AG20443 (cell line): ENCODE measurements at regions not wholly inside any gene's neighbourhood (a gene's known extent, or its start where the extent isn't known, plus 50 kb on each side); places are given as distances from the start of the nearest gene placed in this dataset.

ENCODE experiments used
- DNase-seq: peaks from one replicate; pipeline ENCODE4 v3.0.0; 2012; ENCODE audit warnings: low spot score, mixed read lengths

DNA sequence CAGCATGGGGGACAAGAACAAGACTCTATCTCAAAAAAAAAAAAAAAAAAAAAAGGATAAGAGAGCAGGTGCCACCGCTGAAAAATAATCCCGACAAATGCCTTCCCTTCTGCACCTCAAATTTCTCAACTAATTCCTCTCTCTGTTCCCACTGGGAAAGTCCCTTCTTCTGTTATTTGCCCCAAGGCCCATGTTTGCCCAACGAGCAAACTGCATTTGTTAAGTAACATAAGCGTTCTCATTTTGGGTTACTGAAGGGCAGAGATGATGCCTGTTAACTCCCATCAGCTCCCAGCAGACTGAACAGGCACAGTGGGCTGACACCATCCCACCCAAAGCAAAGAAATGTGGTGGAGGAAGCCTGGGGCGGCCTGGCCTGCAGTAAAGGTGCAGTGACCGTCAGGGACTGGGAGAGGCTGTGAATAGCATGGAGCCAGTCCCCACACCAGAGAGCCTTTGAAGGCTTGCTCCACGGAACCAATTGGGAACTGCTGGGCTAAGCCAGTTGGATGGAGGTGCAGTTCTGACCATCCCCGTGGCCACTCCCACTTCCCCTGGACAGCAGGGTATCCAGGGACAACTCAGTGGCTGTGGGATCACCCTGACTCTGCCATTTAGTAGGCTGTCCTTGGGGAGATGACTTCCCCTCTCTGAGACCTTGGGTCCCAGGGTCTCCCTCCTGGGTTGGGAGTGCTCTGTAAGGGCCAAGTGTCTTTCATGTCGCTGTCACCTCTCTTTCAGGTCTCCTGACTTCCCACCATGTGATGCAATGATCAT lies 149.7 kb upstream of the IER5L start:
- DNase-seq = no peak

- no peak for DNase-seq
Measured at GRCh38 chr9:129326061-129327005, 148.3 kb upstream of the IER5L start.

DNA sequence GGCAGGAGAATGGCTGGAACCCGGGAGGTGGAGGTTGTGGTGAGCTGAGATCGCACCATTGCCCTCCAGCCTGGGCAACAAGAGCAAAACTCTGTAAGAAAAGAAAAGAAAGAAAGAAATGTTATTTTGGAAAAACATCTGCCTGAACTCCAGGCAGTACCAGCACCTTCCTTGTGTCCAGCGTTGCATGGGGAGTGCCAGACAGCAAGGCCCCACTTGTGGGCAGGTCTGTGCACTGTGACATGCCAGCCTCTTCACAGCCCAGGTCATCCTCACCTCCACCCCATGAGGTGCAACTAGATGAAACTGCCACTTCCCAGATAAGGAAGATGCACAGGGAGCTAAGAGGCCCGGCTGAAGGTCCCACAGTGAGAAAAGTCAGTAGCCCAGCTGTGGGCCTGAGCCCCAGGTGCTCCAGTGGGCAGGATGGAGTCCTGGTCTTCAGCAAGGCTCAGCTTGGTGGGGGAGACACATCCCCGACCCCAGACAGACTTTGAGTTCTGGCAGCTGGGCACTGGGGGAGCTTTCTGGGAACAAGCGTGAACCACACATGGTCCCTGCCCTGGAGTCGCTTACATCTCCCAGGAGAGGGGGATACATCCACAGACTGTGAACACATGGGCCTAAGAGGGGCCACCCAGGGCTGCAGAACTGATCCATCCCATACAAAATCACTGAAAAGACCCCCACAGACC lies 146.9 kb upstream of the IER5L start:
- DNase-seq = no peak

GRCh38 chr9:129323999-129324553 lies 146.0 kb upstream of the IER5L start:
- no peak for DNase-seq

- DNase-seq = no peak
Measured at GRCh38 chr9:129323376-129323998, 145.4 kb upstream of the IER5L start.

GRCh38 chr9:129322641-129323375 lies 144.7 kb upstream of the IER5L start:
- DNase-seq = no peak

- DNase-seq = no peak
Measured at GRCh38 chr9:129322022-129322621, 144.1 kb upstream of the IER5L start.

DNA sequence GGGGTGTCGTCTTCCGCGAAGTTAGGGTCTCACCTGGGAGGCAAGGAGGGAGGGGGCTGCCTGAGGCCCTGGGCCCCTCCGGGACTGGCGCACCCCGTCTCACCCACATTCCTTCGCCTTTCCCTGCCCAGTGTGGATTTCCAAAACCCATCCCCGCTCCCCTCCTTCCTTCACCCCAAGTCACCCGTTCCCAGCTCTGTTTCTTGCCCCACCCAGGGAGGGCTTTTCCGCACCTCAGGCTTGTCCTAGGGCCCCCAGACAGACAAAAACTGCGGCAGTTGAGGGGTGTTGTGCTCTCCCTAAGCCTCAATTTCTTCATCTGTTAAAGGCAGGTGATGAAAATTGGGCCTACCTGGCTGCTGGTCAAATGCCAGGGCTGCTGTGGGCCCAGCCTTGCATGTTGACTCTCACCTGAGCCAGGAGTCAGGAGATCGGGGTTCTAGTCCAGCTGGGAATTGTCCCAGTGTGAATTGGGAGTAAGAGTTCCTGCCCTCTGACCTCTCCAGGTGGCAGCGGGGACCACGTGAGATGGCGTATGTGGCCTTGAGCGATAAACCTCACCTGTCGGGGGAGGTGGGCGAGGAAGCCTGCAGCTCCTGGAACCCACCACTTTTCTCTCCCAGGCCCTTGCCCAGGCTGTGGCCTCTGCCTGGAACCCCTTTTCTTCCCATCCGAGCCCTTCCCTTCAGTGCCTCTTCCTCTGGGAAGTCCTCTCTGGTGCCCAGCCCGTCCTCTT lies 143.4 kb upstream of the IER5L start:
- no peak for DNase-seq

DNA sequence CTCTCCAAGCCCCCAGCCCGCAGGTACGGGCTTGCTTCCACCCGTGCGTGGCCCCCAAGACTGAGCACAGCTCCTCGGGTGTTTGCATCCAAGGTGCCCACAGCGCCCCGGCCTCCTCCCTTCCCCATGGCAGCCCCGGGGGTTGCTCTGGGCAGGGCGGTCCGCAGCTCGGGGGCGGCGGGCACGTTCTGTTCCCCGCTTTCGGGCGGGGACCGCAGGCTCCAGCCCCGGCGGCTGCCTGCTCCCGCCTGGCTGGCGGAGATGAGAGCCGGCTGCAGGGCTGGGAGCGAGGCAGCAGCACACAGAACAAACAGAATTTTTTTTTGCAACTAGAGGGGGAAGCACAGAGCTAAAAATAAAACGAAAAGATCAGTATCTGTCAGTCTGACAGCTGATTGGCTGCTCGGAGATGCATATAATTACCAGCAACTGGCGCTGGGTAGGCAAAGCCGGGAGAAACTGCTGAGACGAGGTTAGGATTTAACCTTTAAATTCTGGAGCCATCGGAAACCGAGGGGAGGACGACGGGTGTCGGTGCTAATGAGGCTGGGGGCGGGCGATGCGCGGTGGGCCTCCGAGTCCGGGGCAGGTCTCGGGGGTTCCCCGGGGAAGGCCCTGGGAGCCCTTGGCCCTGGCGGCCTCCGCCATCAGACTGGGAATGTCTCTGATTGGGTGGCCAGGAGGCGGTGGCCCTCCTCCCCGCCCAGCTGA lies 142.7 kb upstream of the IER5L start:
- DNase-seq = peak; percentile 76

- DNase-seq = no peak
Measured at GRCh38 chr9:129319938-129320481, 141.9 kb upstream of the IER5L start.

GRCh38 chr9:129319076-129319937 lies 141.2 kb upstream of the IER5L start:
- DNase-seq = no peak

- DNase-seq = no peak
Measured at GRCh38 chr9:129318121-129319075, 140.3 kb upstream of the IER5L start.

GRCh38 chr9:129317179-129318011 lies 139.3 kb upstream of the IER5L start:
- peak; percentile 52 for DNase-seq

DNA sequence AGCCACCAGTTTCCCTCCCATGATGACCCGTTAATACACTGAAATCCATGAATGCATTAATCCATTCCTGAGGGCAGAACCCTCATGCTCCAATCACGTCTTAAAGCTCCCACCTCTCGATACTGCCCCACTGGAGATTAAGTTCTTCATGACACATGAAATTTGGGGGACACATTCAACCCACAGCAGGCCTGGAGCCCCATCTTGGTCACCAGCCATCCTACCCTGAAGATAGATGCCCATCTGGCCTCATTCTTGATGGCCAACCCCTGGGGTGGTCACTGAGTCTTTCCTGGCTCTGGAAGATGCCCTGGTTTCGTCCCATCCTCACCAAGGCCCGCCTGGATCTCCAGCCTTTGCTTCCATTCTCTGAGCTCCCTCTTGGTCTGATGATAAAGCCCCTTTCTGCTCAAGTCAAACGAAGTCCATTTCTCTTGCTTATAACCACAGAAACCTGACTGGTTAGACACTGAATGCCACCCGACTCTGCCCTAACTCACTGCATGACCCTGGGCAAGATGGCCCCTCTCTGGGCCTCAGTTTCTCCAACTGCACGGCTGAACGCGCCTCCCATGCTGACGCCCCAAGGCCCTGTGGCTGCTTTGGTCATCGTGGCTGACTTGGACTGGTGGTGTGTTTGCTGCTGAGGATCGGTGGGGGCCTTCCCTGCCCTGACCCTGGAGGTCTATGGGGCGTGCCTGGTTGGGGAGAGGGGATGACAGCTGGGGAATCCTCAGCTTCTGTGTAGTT lies 138.4 kb upstream of the IER5L start:
- DNase-seq = no peak

DNA sequence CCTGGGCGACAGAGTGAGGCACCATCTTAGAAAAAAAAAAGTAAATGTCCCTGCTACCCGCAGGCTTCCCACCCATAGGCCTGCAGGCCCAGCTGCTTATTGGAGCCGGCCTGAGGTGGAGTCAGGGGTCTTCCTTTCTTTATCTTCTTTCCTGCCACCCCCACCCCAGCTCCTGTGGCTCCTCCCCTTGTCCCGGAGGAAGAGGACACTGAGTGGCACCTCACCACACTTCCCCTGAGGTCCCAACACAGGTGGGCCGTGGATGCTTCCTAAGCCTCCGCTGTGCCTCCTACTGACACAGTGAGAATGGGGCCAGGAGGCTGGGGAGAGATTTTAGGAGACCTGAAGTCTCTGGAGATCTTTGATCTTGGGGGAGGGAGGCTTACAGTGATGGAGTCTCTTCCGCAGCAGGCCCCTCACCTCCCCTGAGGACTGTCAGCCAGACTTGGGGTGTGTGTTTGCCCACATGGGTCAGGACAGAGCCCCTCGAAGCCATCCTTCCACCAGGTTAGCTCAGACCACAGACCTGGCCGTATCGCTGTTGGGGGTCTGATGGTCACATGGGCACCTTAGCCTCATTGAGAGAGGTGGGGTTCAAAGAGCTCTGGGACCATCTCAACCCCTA lies 135.4 kb upstream of the IER5L start:
- DNase-seq = peak; percentile 2
